ENCODE measurements at regions not wholly inside any gene's neighbourhood (a gene's known extent, or its start where the extent isn't known, plus 50 kb on each side); places are given as distances from the start of the nearest gene placed in this dataset.

- no peaks in the 10 kb centered on the region for H3K9me3 ChIP-seq (ENCODE audit: control insufficient read depth in 1 of 2, insufficient read depth in 1 of 2, low read depth in 1 of 2, low read length in 2 of 2)
- no peaks in the 10 kb centered on the region for H3K36me3 ChIP-seq (ENCODE audit: control insufficient read depth in 1 of 2, insufficient read depth in 2 of 2, low read length in 2 of 2)
- ATAC-seq = no peak
- no peak overlapping the region for H3K27ac ChIP-seq (ENCODE audit: low read depth, low read length)
- H4K20me1 ChIP-seq (ENCODE audit: insufficient read depth) = no peaks in the 10 kb centered on the region
- TF ChIP-seq CTCF (IDR thresholded peaks at IDR 0.05 in 2 of 3, conservative IDR thresholded peaks at IDR 0.05 in 1 of 3; ENCODE audit: borderline replicate concordance in 1 of 3, insufficient read depth in 1 of 3, low read depth in 2 of 3, low read length in 2 of 3) (no peak), EGR1 (IDR thresholded peaks at IDR 0.05; ENCODE audit: low read depth) (no peak), ELF1 (IDR thresholded peaks at IDR 0.05; ENCODE audit: borderline replicate concordance, low read depth) (no peak), SP1 (IDR thresholded peaks at IDR 0.05; ENCODE audit: low read depth) (no peak), MAX (IDR thresholded peaks at IDR 0.05) (no peak), ATF3 (IDR thresholded peaks at IDR 0.05) (no peak), FOSL1 (IDR thresholded peaks at IDR 0.05; ENCODE audit: low read depth) (no peak), YY1 (IDR thresholded peaks at IDR 0.05; ENCODE audit: extremely low read depth, insufficient replicate concordance, low read depth, low read length) (no peak), EZH2phosphoT487 (IDR thresholded peaks at IDR 0.05; ENCODE audit: borderline replicate concordance) (no peak), EZH2 (IDR thresholded peaks at IDR 0.05) (no peak), POLR2A (IDR thresholded peaks at IDR 0.05; ENCODE audit: borderline replicate concordance, extremely low read depth, insufficient read depth, insufficient read length) (no peak), TCF7L2 (IDR thresholded peaks at IDR 0.05; ENCODE audit: borderline replicate concordance, extremely low read depth, insufficient read depth, insufficient read length) (no peak)
- H3K4me1 ChIP-seq (ENCODE audit: control insufficient read depth in 1 of 2, insufficient read depth in 2 of 2, low read length in 2 of 2) = no peaks in the 10 kb centered on the region
- H3K27me3 ChIP-seq (ENCODE audit: insufficient read depth, low read length) = no peaks in the 10 kb centered on the region
- POLR2A ChIA-PET = no interaction called here
- RAD21 ChIA-PET (ENCODE audit: low non-redundant PET in 1 of 2, low total read pairs in 2 of 2, uncharacterized antibody in 2 of 2, unreplicated experiment in 2 of 2) = no interaction called here
- no peak for DNase-seq (ENCODE audit: low read depth, low spot score)
- CTCF ChIA-PET = no interaction called here
- H3K4me2 ChIP-seq (ENCODE audit: low read length) = no peak overlapping the region
- H3K9me2 ChIP-seq (ENCODE audit: insufficient read depth) = no peaks in the 10 kb centered on the region
- H3K9ac ChIP-seq (ENCODE audit: low read length) = no peak overlapping the region
- no peaks in the 10 kb centered on the region for H3K79me2 ChIP-seq (ENCODE audit: insufficient read depth, low read length)
- H3K4me3 ChIP-seq (replicated peaks in 1 of 2; ENCODE audit: low read depth in 1 of 2, low read length in 2 of 2) = no peak overlapping the region
- H2AFZ ChIP-seq (ENCODE audit: low read depth, low read length, poor library complexity, severe bottlenecking) = no peak overlapping the region
- intact Hi-C loops (cut with micrococcal nuclease) = no loop called here
- BruUV-seq (replicated peaks) = no TSS peak
Measured at GRCh38 chr4:35649011-35649410, 595.3 kb downstream of the ARAP2 start.

Measured in HCT116 (cell line).